ENCODE measurements at regions not wholly inside any gene's neighbourhood (a gene's known extent, or its start where the extent isn't known, plus 50 kb on each side); places are given as distances from the start of the nearest gene placed in this dataset.
"Not testable (repeated sequence)": the region's sequence is repeated elsewhere in the genome, so short reads cannot be mapped to it uniquely, and the experiment has no call there.

- not testable (repeated sequence) for DNase-seq
Observed at GRCh38 chr6:140147825-140148814, 773.7 kb upstream of the CITED2 start.

GRCh38 chr6:140140891-140141290, 766.4 kb upstream of the CITED2 start:
- no peak for DNase-seq

GRCh38 chr6:140138311-140139010, 764.0 kb upstream of the CITED2 start:
- no peak for DNase-seq

- DNase-seq, result no peak
Observed at GRCh38 chr6:140134224-140134623, 759.8 kb upstream of the CITED2 start.

GRCh38 chr6:140130074-140130473, 755.6 kb upstream of the CITED2 start:
- DNase-seq, result no peak

GRCh38 chr6:140124498-140124897, 750.0 kb upstream of the CITED2 start:
- no peak for DNase-seq

- DNase-seq, result no peak
Observed at GRCh38 chr6:140108167-140108566, 733.7 kb upstream of the CITED2 start.

- DNase-seq, result no peak
Observed at GRCh38 chr6:140107216-140107615, 732.8 kb upstream of the CITED2 start.

- no peak for DNase-seq
Observed at GRCh38 chr6:140105857-140106256, 731.4 kb upstream of the CITED2 start.

GRCh38 chr6:140105241-140105640, 730.8 kb upstream of the CITED2 start:
- no peak for DNase-seq

- DNase-seq, result no peak
Observed at GRCh38 chr6:140101818-140102217, 727.4 kb upstream of the CITED2 start.

- DNase-seq, result no peak
Observed at GRCh38 chr6:140101367-140101766, 726.9 kb upstream of the CITED2 start.

GRCh38 chr6:140095532-140095931, 721.1 kb upstream of the CITED2 start:
- no peak for DNase-seq

- DNase-seq, result no peak
Observed at GRCh38 chr6:140091895-140092294, 717.4 kb upstream of the CITED2 start.

GRCh38 chr6:140090871-140091270, 716.4 kb upstream of the CITED2 start:
- no peak for DNase-seq

GRCh38 chr6:140083375-140083774, 708.9 kb upstream of the CITED2 start:
- no peak for DNase-seq

GRCh38 chr6:140082867-140083297, 708.4 kb upstream of the CITED2 start:
- no peak for DNase-seq

- no peak for DNase-seq
Observed at GRCh38 chr6:140079328-140079727, 704.9 kb upstream of the CITED2 start.

GRCh38 chr6:140078561-140079125, 704.2 kb upstream of the CITED2 start:
- no peak for DNase-seq

GRCh38 chr6:140077827-140078560, 703.5 kb upstream of the CITED2 start:
- DNase-seq, result no peak

GRCh38 chr6:140076105-140076504, 701.7 kb upstream of the CITED2 start:
- no peak for DNase-seq

GRCh38 chr6:140073456-140073855, 699.0 kb upstream of the CITED2 start:
- no peak for DNase-seq

- no peak for DNase-seq
Observed at GRCh38 chr6:140071601-140072062, 697.2 kb upstream of the CITED2 start.
